ENCODE measurements at regions not wholly inside any gene's neighbourhood (a gene's known extent, or its start where the extent isn't known, plus 50 kb on each side); places are given as distances from the start of the nearest gene placed in this dataset.

DNA sequence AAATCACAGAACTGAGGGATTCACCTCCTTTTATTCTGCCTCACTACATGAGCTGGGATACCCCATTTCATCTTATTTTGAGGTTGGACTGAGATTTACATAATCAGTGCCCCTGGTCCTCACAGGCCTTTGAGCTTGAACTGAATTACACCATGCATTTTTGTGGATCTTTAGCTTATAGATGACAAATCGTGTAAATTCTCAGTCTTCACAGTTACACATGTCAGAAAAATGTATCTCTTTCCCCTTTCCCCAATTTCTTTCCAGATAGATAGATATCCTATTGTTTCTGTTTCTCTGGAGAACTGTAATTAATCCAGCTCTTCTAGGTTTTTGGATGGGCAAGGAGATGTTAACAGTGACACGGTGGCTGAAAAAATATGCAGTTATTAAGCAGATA, 1778.9 kb upstream of the SEL1L start:
- TF ChIP-seq POLR2A (IDR thresholded peaks at IDR 0.05): no peak
- TF ChIP-seq, protein P1, sequence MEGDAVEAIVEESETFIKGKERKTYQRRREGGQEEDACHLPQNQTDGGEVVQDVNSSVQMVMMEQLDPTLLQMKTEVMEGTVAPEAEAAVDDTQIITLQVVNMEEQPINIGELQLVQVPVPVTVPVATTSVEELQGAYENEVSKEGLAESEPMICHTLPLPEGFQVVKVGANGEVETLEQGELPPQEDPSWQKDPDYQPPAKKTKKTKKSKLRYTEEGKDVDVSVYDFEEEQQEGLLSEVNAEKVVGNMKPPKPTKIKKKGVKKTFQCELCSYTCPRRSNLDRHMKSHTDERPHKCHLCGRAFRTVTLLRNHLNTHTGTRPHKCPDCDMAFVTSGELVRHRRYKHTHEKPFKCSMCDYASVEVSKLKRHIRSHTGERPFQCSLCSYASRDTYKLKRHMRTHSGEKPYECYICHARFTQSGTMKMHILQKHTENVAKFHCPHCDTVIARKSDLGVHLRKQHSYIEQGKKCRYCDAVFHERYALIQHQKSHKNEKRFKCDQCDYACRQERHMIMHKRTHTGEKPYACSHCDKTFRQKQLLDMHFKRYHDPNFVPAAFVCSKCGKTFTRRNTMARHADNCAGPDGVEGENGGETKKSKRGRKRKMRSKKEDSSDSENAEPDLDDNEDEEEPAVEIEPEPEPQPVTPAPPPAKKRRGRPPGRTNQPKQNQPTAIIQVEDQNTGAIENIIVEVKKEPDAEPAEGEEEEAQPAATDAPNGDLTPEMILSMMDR (IDR thresholded peaks at IDR 0.05): no peak
